ENCODE measurements at regions not wholly inside any gene's neighbourhood (a gene's known extent, or its start where the extent isn't known, plus 50 kb on each side); places are given as distances from the start of the nearest gene placed in this dataset.

DNA sequence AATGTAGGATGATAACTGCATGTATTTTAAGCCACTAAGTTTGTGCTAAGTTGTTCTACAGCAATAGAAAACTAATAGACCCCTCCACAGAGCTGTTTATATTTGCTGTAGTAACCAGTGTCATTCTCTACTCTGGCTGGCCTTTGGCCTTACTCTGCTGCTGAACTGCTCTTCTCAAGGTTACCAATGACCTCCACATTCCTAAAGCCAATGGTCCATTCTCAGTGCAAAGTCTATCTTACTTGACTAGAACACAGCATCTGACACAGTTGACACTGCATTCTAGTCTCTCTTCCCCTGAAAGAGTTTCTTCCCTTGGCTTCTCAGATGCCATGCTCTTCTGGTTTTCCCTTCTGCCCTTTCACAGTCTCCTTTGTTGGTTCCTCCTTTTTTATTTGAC, 154.8 kb upstream of the CRY1 start:
- TF ChIP-seq CTCF (IDR thresholded peaks at IDR 0.05; ENCODE audit: low read length) (no peak), EZH2 (IDR thresholded peaks at IDR 0.05; ENCODE audit: borderline replicate concordance, low read length) (no peak)

Data from OCI-LY1 (cell line).